ENCODE measurements at regions not wholly inside any gene's neighbourhood (a gene's known extent, or its start where the extent isn't known, plus 50 kb on each side); places are given as distances from the start of the nearest gene placed in this dataset.

DNA sequence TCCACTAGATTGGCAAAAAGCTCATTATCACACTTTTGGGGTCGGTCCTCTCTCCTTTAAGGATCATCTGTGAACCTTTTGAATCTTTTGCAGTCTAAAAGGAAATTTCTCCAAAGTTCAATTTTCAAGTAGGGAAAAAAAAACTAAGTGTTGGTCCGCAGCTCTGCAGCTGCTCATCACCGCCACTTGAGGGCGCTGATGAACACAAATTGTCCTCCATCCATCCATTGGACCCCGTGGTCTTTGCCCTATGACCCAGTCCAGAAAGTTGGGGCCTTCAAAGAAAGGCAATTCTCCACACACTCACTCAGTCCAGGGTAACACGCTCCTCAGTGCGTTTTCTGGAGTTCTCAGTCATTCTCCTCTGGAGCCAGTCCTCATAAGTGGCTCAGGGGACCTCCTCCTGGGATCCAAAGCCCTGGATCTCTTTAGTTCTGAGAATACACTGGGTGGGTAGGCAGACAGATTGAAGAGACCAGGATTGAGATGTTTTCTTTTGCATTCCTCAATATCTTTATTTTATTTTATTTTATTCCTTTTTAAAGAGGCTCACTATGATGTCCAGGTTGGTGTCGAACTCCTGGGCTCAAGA is 63.6 kb upstream of the SLC28A3 start:
- no peak overlapping the region for H3K4me2 ChIP-seq (ENCODE audit: low read length)
- DNase-seq (ENCODE audit: low read depth, low spot score): peak; percentile 8
- no peaks in the 10 kb centered on the region for H3K27me3 ChIP-seq (ENCODE audit: insufficient read depth, low read length)
- CTCF ChIA-PET: interaction anchor here (0.8 to 1.3 kb wide), 7 partner anchors 10 to 1206 kb away, joined by 4 to 7 read pairs (median 6); no protein-coding TSS in a partner anchor
- no peaks in the 10 kb centered on the region for H3K9me2 ChIP-seq (ENCODE audit: insufficient read depth)
- H2AFZ ChIP-seq (ENCODE audit: low read depth, low read length, poor library complexity, severe bottlenecking): no peak overlapping the region
- no peaks in the 10 kb centered on the region for H3K9me3 ChIP-seq (ENCODE audit: control insufficient read depth in 1 of 2, insufficient read depth in 1 of 2, low read depth in 1 of 2, low read length in 2 of 2)
- ATAC-seq: peak; percentile 69
- H3K4me3 ChIP-seq (replicated peaks in 1 of 2; ENCODE audit: low read depth in 1 of 2, low read length in 2 of 2): no peak overlapping the region
- H4K20me1 ChIP-seq (ENCODE audit: insufficient read depth): no peaks in the 10 kb centered on the region
- POLR2A ChIA-PET: no interaction called here
- RAD21 ChIA-PET (ENCODE audit: low non-redundant PET in 1 of 2, low total read pairs in 2 of 2, uncharacterized antibody in 2 of 2, unreplicated experiment in 2 of 2): no interaction called here
- H3K9ac ChIP-seq (ENCODE audit: low read length): no peak overlapping the region
- intact Hi-C loops (cut with micrococcal nuclease): loop anchor here (2.0 kb wide), 1 partner anchor 855 kb away; no protein-coding TSS in a partner anchor
- H3K79me2 ChIP-seq (ENCODE audit: insufficient read depth, low read length): no peaks in the 10 kb centered on the region
- no peak overlapping the region for H3K27ac ChIP-seq (ENCODE audit: low read depth, low read length)
- BruUV-seq (replicated peaks): no TSS peak
- TF ChIP-seq SP1 (IDR thresholded peaks at IDR 0.05; ENCODE audit: low read depth) (no peak), RAD21 (IDR thresholded peaks at IDR 0.05; ENCODE audit: low read depth) (peak; percentile 69), YY1 (IDR thresholded peaks at IDR 0.05; ENCODE audit: extremely low read depth, insufficient replicate concordance, low read depth, low read length) (no peak)
- TF ChIP-seq, protein P1, sequence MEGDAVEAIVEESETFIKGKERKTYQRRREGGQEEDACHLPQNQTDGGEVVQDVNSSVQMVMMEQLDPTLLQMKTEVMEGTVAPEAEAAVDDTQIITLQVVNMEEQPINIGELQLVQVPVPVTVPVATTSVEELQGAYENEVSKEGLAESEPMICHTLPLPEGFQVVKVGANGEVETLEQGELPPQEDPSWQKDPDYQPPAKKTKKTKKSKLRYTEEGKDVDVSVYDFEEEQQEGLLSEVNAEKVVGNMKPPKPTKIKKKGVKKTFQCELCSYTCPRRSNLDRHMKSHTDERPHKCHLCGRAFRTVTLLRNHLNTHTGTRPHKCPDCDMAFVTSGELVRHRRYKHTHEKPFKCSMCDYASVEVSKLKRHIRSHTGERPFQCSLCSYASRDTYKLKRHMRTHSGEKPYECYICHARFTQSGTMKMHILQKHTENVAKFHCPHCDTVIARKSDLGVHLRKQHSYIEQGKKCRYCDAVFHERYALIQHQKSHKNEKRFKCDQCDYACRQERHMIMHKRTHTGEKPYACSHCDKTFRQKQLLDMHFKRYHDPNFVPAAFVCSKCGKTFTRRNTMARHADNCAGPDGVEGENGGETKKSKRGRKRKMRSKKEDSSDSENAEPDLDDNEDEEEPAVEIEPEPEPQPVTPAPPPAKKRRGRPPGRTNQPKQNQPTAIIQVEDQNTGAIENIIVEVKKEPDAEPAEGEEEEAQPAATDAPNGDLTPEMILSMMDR (IDR thresholded peaks at IDR 0.05 in 2 of 3, conservative IDR thresholded peaks at IDR 0.05 in 1 of 3; ENCODE audit: borderline replicate concordance in 1 of 3, insufficient read depth in 1 of 3, low read depth in 2 of 3, low read length in 2 of 3): peak; percentile 44 to 90 (median 77)
- TF ChIP-seq, protein P2, sequence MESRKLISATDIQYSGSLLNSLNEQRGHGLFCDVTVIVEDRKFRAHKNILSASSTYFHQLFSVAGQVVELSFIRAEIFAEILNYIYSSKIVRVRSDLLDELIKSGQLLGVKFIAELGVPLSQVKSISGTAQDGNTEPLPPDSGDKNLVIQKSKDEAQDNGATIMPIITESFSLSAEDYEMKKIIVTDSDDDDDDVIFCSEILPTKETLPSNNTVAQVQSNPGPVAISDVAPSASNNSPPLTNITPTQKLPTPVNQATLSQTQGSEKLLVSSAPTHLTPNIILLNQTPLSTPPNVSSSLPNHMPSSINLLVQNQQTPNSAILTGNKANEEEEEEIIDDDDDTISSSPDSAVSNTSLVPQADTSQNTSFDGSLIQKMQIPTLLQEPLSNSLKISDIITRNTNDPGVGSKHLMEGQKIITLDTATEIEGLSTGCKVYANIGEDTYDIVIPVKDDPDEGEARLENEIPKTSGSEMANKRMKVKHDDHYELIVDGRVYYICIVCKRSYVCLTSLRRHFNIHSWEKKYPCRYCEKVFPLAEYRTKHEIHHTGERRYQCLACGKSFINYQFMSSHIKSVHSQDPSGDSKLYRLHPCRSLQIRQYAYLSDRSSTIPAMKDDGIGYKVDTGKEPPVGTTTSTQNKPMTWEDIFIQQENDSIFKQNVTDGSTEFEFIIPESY (IDR thresholded peaks at IDR 0.05; ENCODE audit: extremely low read depth, insufficient replicate concordance, low read length): no peak
- TF ChIP-seq, protein P3, sequence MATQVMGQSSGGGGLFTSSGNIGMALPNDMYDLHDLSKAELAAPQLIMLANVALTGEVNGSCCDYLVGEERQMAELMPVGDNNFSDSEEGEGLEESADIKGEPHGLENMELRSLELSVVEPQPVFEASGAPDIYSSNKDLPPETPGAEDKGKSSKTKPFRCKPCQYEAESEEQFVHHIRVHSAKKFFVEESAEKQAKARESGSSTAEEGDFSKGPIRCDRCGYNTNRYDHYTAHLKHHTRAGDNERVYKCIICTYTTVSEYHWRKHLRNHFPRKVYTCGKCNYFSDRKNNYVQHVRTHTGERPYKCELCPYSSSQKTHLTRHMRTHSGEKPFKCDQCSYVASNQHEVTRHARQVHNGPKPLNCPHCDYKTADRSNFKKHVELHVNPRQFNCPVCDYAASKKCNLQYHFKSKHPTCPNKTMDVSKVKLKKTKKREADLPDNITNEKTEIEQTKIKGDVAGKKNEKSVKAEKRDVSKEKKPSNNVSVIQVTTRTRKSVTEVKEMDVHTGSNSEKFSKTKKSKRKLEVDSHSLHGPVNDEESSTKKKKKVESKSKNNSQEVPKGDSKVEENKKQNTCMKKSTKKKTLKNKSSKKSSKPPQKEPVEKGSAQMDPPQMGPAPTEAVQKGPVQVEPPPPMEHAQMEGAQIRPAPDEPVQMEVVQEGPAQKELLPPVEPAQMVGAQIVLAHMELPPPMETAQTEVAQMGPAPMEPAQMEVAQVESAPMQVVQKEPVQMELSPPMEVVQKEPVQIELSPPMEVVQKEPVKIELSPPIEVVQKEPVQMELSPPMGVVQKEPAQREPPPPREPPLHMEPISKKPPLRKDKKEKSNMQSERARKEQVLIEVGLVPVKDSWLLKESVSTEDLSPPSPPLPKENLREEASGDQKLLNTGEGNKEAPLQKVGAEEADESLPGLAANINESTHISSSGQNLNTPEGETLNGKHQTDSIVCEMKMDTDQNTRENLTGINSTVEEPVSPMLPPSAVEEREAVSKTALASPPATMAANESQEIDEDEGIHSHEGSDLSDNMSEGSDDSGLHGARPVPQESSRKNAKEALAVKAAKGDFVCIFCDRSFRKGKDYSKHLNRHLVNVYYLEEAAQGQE (IDR thresholded peaks at IDR 0.05; ENCODE audit: low read depth): no peak
- no peaks in the 10 kb centered on the region for H3K36me3 ChIP-seq (ENCODE audit: control insufficient read depth in 1 of 2, insufficient read depth in 2 of 2, low read length in 2 of 2)
- H3K4me1 ChIP-seq (ENCODE audit: control insufficient read depth in 1 of 2, insufficient read depth in 2 of 2, low read length in 2 of 2): no peaks in the 10 kb centered on the region

Data from HCT116 (cell line).